ENCODE measurements at regions not wholly inside any gene's neighbourhood (a gene's known extent, or its start where the extent isn't known, plus 50 kb on each side); places are given as distances from the start of the nearest gene placed in this dataset.

DNA sequence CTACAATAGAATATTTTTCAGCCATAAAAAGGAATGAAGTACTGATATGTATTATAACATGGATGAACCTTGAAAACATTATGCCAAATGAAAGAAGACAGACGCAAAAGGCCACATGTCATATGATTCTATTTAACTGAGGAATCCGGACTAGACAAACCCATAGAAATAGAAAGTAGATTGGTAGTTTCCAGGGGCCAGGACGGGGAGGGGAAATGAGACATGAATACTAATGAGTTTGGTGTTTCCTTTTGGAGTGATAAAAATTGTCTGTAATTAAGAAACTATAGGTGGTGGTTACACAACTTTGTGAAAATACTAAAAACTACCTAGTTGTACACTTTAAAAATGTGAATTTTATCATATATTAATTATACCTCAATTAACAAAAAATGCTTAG lies 247.6 kb downstream of the BCAT1 start:
- no peak overlapping the region for H3K14ac ChIP-seq (replicated peaks; ENCODE audit: low read depth, low read length)
- H2AK9ac ChIP-seq (replicated peaks; ENCODE audit: low read depth, low read length, poor library complexity), result no peak overlapping the region
- no peak overlapping the region for H3K18ac ChIP-seq (ENCODE audit: low read depth, low read length)
- H2AFZ ChIP-seq (replicated peaks; ENCODE audit: low read length, poor library complexity), result no peak overlapping the region
- no peak overlapping the region for H3K4me3 ChIP-seq (ENCODE audit: insufficient read depth, low read depth, low read length)
- H3K4ac ChIP-seq (ENCODE audit: low read depth, low read length), result no peak overlapping the region
- in situ Hi-C loops (cut with MboI; ENCODE audit: low sequenced_read_pairs), result no loop called here
- no peak for TF ChIP-seq MAZ (IDR thresholded peaks at IDR 0.05; ENCODE audit: borderline replicate concordance, low read depth, low read length)
- TF ChIP-seq RAD21 (IDR thresholded peaks at IDR 0.05; ENCODE audit: low read length), result no peak
- TF ChIP-seq, protein P1, sequence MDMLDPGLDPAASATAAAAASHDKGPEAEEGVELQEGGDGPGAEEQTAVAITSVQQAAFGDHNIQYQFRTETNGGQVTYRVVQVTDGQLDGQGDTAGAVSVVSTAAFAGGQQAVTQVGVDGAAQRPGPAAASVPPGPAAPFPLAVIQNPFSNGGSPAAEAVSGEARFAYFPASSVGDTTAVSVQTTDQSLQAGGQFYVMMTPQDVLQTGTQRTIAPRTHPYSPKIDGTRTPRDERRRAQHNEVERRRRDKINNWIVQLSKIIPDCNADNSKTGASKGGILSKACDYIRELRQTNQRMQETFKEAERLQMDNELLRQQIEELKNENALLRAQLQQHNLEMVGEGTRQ (IDR thresholded peaks at IDR 0.05; ENCODE audit: low read depth, low read length), result no peak
- no peak for TF ChIP-seq SMC3 (IDR thresholded peaks at IDR 0.05; ENCODE audit: low read depth, low read length)
- TF ChIP-seq MAFK (IDR thresholded peaks at IDR 0.05; ENCODE audit: low read depth, low read length), result no peak
- TF ChIP-seq RFX5 (IDR thresholded peaks at IDR 0.05; ENCODE audit: low read depth, low read length), result no peak
- no peak overlapping the region for H4K8ac ChIP-seq (ENCODE audit: low read depth in 2 of 2, low read length in 2 of 2)
- no peak overlapping the region for H2BK20ac ChIP-seq (ENCODE audit: low read depth, low read length)
- no peaks in the 10 kb centered on the region for H3K9me1 ChIP-seq (ENCODE audit: insufficient read depth, low read length)
- dilution Hi-C loops (cut with HindIII; ENCODE audit: low sequenced_read_pairs, unreplicated experiment), result no loop called here
- no peak for ATAC-seq (ENCODE audit: low read depth)
- H3K9me3 ChIP-seq (ENCODE audit: control insufficient read depth, insufficient read depth, low read length), result no peaks in the 10 kb centered on the region
- no peak overlapping the region for H2BK120ac ChIP-seq (ENCODE audit: low read depth, low read length)
- ChIA-PET CTCF (no interaction called here), POLR2A (ENCODE audit: unreplicated experiment) (no interaction called here)
- BruUV-seq (replicated peaks), result no TSS peak
- H3K27me3 ChIP-seq (ENCODE audit: control insufficient read depth, insufficient read depth, low read length), result no peaks in the 10 kb centered on the region
- no peak overlapping the region for H3K9ac ChIP-seq (ENCODE audit: low read depth, low read length)
- no peak overlapping the region for H2BK15ac ChIP-seq (ENCODE audit: low read depth, low read length)
- H3K56ac ChIP-seq (ENCODE audit: extremely low read depth, insufficient read depth, low read length), result no peak overlapping the region
- no peak overlapping the region for H3K27ac ChIP-seq (ENCODE audit: insufficient read depth, low read length)
- no peak overlapping the region for H2BK5ac ChIP-seq (ENCODE audit: low read depth, low read length, poor library complexity, severe bottlenecking)
- intact Hi-C loops (cut with micrococcal nuclease), result no loop called here
- no peaks in the 10 kb centered on the region for H3K79me1 ChIP-seq (ENCODE audit: low read depth in 1 of 2, low read length in 2 of 2)
- no peak overlapping the region for H4K5ac ChIP-seq (ENCODE audit: low read depth, low read length)
- H2AK5ac ChIP-seq (ENCODE audit: low read depth, low read length), result no peak overlapping the region
- WGBS, 2 experiments (ENCODE audit: extremely low coverage in 2 of 2, insufficient read length in 1 of 2), result no CpG with 5 or more reads among the region's 3 CpGs
- H3K23ac ChIP-seq (ENCODE audit: low read depth, low read length), result no peak overlapping the region
- no peak overlapping the region for H3K4me2 ChIP-seq (ENCODE audit: low read depth, low read length)
- H3K4me1 ChIP-seq (ENCODE audit: control insufficient read depth, insufficient read depth, low read length), result no peaks in the 10 kb centered on the region
- no peaks in the 10 kb centered on the region for H3K36me3 ChIP-seq (ENCODE audit: control insufficient read depth, insufficient read depth, low read length)
- no peak overlapping the region for H4K91ac ChIP-seq (ENCODE audit: insufficient read depth, low read depth, low read length)
- H4K20me1 ChIP-seq (ENCODE audit: insufficient read depth, low read length), result no peaks in the 10 kb centered on the region
- no peak for DNase-seq

All from IMR-90 (cell line).